Stimulated activated CD8-positive, alpha-beta memory T cell treated with anti-CD3 and anti-CD28 coated beads, Interleukin-12 subunit alpha, Interleukin-12 subunit beta, amount 100 ng/mL, for 1 hour (primary cell): ENCODE measurements at regions not wholly inside any gene's neighbourhood (a gene's known extent, or its start where the extent isn't known, plus 50 kb on each side); places are given as distances from the start of the nearest gene placed in this dataset.
"Not testable (repeated sequence)": the region's sequence is repeated elsewhere in the genome, so short reads cannot be mapped to it uniquely, and the experiment has no call there.

Experiments
- DNase-seq: peaks from one replicate; pipeline ENCODE4 v3.0.0-alpha.2; 2020; ENCODE audit warnings: low read depth

DNA sequence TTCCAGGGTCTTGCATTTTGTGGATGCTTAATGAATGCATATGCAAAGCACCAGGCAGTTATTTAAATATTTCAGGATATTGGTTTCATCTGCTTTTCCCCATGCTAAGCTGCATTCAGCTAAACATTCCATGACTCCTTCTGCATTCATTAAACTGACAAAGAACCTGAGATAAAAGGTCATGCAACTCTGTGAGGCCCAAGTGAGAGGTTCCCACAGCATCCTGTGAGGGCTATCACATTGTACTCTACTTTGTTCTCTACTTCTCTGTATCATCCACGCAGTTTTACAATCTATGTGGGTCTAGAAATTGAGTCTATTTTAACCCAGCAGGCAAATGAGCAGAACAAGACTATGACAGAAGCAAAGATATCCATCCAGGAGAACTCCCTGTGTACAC, 86.4 kb upstream of the PRSS16 start:
- DNase-seq: no peak

DNA sequence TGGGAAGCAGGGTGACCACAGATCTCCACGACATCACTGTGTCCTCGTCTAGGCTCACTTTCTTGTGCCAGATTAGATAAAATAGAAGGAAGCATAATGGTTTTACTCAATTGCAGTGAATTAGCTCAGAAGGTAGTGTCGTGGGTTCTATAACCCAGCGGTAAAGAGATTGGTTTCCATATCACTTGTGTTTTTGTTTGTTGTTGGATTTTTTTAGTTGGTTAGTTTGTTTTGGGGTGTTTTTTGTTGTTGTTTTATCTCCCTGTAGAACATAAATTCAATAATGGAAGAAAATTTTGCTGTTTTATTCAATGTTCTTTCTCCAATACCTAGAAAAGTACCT, 85.9 kb upstream of the PRSS16 start:
- no peak for DNase-seq

DNA sequence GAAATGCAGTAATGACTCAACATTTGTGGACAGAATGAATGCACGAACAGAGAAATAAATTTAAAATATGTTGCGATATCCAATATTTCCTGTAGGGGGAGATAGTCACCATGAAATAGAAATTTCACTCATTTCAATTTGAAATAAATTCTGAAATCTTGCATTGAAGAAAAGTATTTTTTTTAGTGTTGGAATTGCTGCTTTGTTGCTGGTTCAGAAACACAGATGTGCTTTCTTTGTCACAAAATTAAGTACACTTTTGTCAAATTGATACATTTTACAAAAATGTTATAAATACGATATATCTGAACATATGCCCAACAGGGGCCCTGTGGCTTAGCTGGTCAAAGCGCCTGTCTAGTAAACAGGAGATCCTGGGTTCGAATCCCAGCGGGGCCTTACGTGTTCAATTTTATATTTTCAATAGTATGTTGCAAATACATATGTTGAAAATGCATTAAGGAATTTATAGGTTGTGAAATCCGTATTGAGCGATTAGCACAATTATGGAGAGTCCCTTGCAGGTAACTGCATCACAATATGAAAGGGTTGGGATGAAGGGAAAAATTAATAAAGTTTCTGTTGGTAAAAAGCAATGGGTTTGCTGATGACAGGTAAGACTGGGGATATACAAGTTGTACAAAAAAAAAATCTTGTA, 85.4 kb upstream of the PRSS16 start:
- no peak for DNase-seq

DNA sequence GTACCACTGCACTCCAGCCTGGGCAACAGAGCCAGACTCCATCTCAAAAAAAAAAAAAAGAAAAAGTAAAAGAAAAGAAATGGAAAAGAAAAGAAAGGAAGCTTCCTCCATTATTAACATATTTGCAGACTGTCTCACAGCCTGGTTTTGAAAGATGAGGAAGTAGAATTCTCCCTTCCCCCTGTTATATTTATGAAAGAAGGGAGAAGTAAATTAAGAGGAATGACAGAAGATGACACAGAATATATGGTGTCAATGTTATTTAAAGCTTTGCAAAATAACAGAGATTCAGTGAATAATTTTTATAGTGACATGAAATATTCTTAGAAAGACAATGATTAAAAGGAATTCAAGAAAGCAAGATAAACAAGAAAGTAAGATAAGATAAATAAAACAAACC, 83.7 kb upstream of the PRSS16 start:
- DNase-seq: no peak

DNA sequence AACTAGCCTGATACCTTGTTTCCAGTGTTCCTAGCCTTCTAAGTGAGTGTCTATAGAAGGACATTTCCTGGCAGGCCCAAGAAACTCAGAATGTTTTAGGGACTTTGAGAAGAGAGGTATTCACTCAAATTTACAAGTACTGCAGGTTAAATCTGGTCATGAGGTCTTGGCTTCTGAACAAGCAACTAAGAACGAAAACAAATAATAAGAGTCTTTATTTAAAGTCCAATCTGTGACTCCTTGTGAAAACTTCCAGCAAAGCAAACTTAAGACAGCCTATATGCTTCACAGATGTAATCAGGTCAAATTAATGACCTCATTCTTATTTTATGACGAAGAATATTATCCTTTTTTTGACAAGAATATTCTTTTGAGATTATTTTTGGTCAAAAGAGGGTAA, 79.4 kb upstream of the PRSS16 start:
- DNase-seq: no peak

DNA sequence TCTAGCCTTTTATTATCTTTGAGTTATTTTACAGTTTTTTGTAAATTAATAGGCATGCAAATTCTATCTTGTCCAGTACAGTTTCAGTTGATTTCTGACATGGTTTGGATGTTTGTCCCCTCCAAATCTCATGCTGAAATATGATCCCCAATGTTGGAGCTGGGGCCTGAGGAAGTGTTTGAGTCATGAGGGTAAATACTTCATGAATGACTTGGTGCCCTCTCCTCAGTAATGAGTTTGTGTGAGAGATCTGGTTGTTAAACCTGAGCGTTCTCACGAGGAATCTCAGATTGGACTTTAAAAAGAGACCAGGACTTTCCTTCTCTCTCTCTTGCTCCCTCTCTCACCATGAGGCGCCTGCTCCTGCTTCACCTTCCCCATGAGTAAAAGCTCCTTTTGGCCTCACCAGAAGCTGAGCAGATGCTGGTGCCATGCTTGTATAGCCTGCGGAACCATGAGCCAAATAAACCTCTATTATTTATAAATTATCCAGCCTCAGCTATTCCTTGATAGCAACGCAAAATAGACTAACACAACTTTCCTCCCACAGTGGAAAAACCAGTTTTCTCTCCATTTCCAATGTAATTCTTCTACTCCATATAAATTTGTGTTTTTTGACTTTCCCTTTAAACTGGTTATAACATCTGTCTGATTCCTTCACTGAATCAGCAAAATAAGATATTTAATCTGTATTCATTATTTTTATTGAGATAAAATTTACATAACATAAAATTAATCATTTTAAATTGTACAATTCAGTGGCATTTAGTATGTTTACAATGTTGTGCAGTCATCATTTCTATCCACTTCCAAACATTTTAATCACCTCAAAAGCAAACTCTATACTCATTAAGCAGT, 78.7 kb upstream of the PRSS16 start:
- DNase-seq: no peak

DNA sequence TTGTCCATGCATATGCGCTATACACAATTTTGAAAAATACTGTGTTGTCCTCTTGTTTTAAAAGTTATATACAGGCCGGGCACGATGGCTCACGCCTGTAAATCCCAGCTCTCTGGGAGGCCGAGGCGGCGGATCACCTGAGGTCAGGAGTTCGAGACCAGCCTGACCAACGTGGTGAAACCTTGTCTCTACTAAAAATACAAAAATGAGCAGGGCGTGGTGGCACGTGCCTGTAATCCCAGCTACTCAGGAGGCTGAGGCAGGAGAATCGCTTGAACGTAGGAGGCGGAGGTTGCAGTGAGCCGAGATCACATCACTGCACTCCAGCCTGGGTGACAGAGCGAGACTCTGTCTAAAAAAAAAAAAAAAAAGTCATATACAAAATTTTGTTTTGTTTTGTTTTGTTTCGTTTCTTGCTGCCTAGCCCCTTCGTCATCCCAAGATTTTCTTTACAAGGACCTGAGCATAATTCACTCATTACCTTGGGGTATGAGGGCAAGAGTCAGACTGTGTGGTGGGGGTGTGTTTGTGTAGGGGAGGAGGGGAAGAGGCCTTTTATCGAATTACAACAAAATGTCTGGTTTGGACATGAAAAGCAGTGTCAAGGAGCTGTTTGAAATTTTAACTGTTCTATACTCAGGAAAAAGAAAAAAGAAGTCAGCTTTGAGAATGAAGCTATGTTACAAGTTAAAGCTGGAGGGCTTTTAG, 74.8 kb upstream of the PRSS16 start:
- DNase-seq: not testable (repeated sequence)

DNA sequence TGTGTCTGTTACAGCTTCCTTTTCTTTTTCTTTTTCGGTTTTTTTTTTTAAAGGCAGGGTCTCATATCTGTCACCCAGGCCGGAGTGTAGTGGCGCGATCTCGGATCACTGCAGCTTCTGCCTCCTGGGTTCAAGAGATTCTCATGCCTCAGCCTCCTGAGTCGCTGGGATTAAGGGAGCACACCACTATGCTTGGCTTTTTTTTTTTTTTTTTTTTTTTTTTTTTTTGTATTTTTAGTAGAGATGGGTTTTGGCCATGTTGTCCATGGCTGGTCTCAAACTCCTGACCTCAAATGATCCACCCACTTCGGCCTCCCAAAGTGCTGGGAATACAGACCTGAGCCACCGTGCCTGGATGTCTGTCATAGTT, 74.3 kb upstream of the PRSS16 start:
- DNase-seq: not testable (repeated sequence)

DNA sequence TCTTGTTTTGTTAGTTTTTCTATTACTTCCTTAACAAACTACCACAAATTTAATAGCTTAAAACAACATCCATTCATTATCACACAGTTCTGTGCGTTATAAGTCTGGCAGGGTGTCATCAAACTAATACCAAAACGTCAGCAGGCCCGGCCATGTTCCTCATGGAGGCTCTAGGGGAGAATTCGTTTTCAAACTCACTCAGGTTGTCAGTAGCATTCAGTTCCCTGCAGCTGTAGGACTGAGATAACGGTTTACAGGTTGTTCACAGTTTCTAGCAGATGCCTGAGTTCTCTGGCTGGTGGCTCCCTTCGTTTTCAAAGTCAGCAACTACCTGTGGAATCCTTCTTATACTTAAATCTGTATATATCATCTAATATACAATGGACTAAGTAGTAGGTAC, 72.5 kb upstream of the PRSS16 start:
- DNase-seq: no peak

DNA sequence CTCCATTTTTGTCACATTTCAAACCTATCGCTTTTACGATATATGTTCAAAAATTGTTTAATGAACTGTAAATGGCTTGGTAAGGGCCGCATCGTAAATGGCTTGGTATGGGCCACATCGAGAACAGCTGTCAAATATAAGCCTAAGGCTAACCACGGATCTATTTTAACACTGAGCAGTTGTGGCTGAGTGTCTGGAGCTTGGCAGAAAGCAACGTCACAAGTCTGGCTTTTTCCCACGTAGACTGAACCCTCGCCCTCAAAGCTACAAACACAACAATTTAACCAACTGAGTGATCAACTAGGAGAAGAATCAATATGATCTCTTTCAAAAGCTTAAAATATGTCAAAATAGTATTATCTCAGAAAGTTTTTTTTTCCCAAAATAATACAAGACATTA, 71.4 kb upstream of the PRSS16 start:
- no peak for DNase-seq

DNA sequence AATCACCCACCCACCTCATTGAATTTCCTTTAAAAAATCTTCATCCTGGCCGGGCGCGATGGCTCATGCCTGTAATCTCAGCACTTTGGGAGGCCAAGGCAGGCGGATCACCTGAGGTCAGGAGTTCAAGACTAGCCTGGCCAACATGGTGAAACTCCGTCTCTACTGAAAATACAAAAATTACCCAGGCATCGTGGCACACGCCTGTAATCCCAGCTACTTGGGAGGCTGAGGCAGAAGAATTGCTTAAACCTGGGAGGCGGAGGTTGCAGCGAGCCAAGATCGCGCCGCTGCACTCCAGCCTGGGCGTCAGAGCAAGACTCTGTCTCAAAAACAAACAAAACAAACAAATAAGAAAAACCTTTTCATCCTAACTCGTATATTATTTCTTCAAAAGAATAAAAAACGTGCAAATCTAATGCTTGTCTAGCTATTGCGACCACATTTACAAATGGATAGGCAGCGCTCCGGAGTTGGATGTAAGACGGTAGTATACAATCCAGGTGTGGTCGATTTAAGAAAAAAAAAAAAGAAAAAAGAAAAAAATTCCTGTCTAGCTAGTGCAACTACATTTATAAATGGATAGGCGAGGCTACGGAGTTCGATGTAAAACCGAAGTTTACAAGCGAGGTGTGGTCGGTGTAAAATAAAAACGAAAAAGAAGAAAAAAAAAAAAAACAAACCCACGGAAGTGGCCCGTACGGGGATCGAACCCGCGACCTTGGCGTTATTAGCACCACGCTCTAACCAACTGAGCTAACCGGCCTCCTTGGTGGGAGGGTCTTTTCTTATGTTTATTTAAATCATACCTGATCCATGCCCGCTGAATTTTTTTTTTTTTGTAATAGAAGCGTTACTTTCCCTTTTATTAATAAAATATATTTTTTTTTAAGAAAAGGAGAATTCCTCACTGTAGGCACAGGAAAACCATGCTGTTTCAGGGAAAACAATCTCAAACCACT, 70.7 kb upstream of the PRSS16 start:
- peak; percentile 51 for DNase-seq

DNA sequence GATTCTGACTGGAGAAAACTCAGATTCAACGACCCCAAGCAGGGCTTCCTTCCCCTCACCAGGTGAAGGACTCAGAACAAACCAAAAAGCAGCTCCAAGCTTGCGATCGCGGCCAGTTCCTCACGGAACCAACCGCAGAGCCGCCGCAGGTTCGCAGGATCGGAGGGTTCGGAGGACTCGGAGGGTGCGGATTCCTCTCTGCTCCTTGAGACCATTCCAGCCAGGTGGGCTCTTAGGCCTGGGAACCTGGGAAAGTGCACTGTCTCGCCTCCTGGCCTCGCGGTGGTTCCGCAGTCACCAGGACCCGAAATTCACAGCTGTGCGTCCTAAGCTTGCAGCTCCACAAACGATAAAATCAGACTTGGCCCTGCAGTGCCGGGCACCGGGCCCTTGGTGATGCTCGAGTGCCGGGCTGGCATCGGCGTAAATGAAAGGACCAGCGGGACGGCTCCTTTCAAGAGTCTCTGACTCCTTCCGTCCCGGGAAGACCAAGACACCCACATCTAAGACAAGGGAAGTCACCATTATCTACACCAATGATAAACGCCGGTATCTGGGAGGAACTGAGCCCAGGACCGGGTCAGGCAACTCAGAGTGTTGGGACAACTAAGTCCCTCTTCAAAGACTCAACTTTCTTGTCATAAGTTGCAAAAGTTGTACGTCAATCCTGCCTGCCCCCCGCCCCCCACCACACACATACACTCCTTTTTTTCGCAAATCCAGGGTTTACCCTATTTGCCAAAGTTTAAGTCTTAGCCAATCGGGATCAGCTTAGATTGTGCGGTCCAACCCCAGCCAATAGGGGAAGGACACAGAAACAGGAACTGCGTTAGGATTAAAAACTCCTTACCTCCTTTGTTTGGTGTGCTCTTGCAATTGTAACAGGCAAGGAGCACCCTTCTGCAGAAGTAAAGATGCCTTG, 69.8 kb upstream of the PRSS16 start:
- peak; percentile 47 for DNase-seq

DNA sequence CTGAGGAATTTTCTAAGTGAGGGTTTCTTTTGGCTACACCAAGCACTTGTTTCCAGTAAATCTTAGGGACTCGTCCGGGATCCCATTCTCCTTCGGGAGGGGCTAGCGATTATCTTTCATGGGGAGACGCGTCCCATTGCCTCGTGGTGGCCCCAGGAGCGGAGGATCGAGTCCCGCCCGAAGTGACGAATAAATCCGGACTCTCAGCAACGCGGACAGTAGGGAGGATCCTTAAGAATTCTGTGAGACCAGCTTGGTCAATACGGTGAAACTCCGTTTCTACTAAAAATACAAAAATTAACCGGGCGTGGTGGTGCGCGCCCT, 69.1 kb upstream of the PRSS16 start:
- DNase-seq: no peak

DNA sequence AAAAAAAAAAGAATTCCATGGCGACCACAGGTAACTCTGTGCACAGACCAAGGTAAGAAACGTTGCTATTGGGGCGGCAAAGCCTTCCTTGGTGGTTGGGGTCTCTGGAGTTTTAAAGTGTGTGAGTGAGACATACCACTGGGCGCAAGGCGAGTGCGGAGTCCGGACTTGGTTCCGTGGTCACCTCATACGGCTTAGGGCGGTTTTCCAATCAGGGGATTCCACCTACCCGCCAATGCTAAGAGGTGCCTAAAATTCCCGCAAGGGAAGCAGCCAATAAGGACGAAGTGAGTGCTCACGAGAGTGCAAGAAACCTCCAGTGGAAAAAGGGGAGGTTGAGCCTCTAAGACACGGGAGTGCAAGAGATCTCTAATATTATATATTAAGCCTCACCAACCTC, 68.6 kb upstream of the PRSS16 start:
- no peak for DNase-seq

DNA sequence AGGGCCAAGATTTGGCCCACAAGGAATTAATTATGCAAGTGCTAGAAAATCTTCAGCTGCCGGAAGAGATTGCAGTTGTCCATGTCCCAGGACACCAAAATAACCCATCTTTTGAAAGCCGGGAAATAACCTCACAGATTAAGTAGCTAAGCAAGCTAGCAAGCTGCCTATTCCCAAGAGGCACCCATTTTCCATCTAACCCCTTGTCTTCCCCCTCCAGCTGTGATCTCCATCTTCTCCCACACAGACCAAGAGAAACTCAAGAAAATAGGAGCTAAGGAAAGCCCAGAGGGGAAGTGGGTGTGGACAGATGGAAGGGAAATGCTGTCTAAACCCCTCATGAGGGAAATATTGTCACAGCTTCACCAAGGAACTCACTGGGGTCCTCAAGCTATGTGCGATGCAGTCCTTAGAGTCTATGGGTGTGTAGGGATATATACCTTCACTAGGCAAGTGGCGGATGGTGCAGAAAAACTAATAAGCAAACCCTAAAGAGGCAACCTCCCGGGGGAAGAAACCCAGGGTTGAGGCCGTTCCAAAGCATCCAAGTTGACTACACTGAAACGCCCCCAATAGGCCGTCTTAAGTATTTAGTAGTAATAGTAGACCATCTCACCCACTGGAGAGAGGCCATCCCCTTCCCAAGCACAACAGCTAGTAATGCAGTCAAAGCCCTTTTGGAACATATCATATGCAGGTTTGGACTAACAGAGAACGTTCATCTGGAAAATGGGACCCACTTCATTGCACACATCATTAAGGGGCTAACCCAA, 64.3 kb upstream of the PRSS16 start:
- DNase-seq: no peak

DNA sequence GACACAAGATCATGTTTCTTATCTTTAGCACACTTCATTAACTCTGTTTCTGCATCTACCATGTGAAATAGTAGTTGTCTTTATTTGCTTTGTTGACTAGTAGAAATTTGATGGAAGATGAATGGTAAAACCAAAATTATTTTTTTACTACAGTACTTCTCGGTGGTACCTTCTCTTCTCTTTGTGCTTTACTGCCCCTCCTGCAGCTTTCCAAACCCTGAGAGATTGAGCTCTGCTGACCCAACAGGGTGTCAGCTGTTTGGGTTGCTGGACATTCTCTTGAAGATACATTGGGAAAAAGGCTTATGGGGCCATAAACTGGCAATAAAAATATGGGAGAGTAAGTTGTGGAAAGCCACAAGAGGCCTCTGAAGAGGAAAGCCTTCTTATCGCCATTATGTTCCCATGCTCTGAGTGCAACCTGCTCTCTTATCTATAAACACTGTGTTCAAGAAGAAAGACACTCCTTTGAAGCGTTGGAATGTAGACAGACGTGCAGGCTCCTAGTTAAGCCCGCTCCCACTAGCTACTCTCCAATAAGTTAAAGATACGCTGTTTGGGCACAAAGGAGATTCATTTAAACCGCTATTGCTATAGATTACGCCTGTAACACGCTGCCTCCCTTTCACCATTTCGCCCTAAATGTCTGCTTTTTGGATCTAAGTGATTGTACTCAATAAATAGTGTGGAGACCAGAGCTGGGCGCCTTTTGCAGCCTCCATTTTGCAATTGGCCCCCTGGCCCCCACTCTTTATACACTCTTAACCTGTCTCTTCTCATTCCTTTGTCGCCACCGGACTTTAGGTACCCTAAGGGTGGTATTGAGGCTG, 60.1 kb upstream of the PRSS16 start:
- DNase-seq: no peak

DNA sequence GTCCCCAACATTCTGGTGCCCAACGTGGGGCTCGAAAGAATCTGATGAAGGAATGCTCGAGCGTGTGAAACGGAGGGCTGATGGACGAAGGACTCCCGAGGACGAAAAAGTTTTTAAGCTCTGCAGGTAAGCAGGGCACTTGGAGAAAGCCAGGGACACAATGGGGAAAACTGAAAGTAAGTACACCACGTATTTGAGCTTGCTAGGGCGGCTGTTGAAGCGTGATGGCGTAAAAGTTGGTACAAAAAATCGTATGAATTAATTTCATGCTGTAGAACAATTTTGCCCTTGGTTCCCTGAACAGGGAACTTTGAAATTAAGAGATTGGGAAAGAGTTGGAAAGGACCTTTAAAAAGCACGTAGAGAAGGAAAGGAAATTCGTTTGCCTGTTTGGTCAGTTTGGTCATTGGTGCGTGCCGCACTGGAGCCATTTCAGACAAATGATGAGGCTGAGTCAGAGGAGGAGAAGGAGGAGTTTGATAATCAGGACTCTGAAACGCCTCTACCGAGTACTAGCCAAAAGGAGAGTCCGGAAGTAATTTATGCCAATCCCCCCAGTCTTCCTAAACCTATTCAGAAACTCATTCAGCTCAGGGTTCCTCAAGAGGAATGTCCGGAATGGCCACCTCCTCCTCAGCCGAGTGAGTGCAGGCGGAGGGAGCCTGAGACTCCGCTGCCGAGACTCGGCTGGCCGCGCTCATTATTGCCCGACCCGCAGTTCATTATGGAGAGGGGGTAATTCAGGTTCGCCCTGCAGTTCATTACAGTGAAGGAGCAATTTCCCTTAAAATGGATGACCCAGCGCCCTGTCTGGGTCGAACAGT, 59.2 kb upstream of the PRSS16 start:
- DNase-seq: peak; percentile 16

DNA sequence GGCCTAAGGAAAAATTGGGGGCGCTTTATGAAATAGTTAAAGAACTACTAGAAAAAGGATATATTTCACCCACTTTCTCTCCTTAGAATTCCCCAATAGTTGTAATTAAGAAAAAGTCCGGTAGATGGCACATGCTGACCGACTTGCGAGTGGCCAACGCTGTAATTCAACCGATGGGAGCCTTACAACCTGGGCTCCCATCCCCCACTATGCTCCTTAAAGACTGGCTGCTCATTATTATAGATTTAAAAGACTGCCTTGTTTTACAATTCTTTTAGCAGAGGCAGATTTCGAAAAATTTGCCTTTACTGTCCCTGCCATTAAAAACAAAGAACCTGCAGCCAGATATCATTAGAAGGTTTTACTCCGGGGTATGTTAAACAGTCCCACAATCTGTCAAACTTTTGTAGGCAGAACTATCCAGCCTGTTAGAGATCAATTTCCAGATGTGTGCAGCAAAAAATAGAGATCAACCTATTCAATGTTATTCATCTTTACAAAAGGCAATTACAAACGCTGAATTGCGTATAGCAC, 58.5 kb upstream of the PRSS16 start:
- peak; percentile 23 for DNase-seq
